Inflammatory macrophage (primary cell): ENCODE measurements at regions not wholly inside any gene's neighbourhood (a gene's known extent, or its start where the extent isn't known, plus 50 kb on each side); places are given as distances from the start of the nearest gene placed in this dataset.

Experiments used
- DNase-seq, 2 donors: peaks; one replicate each; pipeline ENCODE4 v3.0.0-alpha.2; 2020 to 2022

- no peak for DNase-seq
These were observed 153.5 kb downstream of the KCNA5 start for GRCh38 chr12:5197131-5197530.

- no peak for DNase-seq
These were observed 154.0 kb downstream of the KCNA5 start for GRCh38 chr12:5197656-5198055.

GRCh38 chr12:5200278-5201087 is 156.8 kb downstream of the KCNA5 start:
- DNase-seq: peak in 1 of 2 donors; percentile 11

GRCh38 chr12:5201554-5202218 is 158.0 kb downstream of the KCNA5 start:
- no peak for DNase-seq

- no peak for DNase-seq
These were observed 159.6 kb downstream of the KCNA5 start for GRCh38 chr12:5203274-5203673.

- no peak for DNase-seq
These were observed 160.0 kb downstream of the KCNA5 start for GRCh38 chr12:5203720-5204119.

- no peak for DNase-seq
These were observed 160.6 kb downstream of the KCNA5 start for GRCh38 chr12:5204271-5204670.

- DNase-seq: no peak
These were observed 161.2 kb downstream of the KCNA5 start for GRCh38 chr12:5204831-5205230.

- no peak for DNase-seq
These were observed 162.9 kb downstream of the KCNA5 start for GRCh38 chr12:5206401-5207175.

GRCh38 chr12:5210179-5210922 is 166.7 kb downstream of the KCNA5 start:
- DNase-seq: no peak

GRCh38 chr12:5210923-5211290 is 167.2 kb downstream of the KCNA5 start:
- DNase-seq: no peak

- no peak for DNase-seq
These were observed 169.7 kb downstream of the KCNA5 start for GRCh38 chr12:5213336-5213735.

- no peak for DNase-seq
These were observed 170.3 kb downstream of the KCNA5 start for GRCh38 chr12:5213990-5214389.

- DNase-seq: no peak
These were observed 174.3 kb downstream of the KCNA5 start for GRCh38 chr12:5217936-5218335.

GRCh38 chr12:5220099-5220498 is 176.4 kb downstream of the KCNA5 start:
- DNase-seq: no peak

GRCh38 chr12:5220835-5221234 is 177.2 kb downstream of the KCNA5 start:
- DNase-seq: no peak

GRCh38 chr12:5222011-5222461 is 178.4 kb downstream of the KCNA5 start:
- no peak for DNase-seq

- no peak for DNase-seq
These were observed 179.1 kb downstream of the KCNA5 start for GRCh38 chr12:5222729-5223128.

GRCh38 chr12:5223881-5224280 is 180.2 kb downstream of the KCNA5 start:
- no peak for DNase-seq

- DNase-seq: no peak
These were observed 182.9 kb downstream of the KCNA5 start for GRCh38 chr12:5226581-5226980.

GRCh38 chr12:5227708-5228373 is 184.2 kb downstream of the KCNA5 start:
- no peak for DNase-seq

- DNase-seq: no peak
These were observed 186.5 kb downstream of the KCNA5 start for GRCh38 chr12:5230156-5230555.
